ENCODE measurements at regions not wholly inside any gene's neighbourhood (a gene's known extent, or its start where the extent isn't known, plus 50 kb on each side); places are given as distances from the start of the nearest gene placed in this dataset.

DNA sequence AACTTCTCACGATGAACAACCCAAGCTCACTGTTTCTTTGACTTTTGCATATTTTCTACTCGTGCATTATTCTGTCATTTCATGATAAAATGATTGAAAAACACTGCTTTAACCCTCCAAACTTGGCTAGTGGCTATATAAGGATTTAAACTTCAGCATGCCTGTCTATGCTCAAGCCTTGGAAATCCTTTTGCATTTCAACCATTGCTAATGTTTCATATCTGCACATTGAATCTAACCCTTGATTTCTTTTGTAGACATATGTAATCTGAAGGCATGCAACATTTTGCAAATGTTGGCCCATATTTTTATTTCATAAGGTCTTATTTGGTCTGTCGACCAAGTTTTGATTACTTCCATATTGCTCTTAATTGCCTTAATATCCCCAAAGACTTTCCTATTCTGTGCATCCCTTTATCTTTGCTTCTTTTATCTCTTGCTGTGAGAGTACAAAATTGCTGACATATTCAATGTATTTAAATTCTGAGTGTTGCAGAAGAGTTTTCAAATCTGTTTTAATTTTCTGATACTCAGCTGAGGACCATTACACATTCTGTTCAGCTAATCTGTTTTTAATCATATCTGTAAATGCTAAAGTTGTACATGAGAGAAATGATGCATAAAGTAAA lies 403.7 kb upstream of the ZNF608 start:
- peak; percentile 44 for DNase-seq

DNA sequence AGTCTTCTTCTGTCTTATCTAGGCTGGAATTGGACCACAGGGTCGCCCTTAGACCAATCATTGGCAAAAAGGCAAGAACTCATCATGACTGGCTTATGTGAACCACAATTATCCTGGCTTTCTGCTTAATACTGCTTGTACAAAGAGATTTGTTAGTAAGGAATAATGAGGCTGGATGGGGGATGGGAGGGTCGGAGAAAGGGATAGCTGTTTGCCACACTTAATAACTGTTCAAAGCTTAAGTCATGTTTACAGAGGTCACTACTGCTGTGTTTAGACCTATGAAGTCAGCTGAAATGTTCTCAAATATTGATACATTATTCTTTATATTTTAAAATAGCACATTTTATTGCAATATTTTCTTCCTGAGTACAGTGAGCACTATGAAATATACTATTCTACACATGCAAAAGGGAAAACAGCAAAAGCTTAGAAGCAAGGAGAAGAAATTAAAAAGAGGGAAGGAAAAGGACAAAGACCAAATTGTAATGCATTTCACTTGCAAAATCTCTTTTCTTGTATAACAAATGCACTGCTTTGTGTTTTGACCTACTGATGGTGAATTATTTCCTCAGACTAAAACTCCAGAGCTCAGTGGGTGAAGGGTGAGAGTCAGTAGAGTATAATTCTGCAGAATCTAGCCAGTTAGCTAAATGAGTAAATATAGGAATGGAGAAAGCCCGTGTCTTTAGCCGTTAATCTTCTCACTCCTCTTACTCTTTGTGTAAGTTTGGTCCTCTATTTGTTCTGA lies 404.9 kb upstream of the ZNF608 start:
- DNase-seq, result no peak

- no peak for DNase-seq
These were observed 405.6 kb upstream of the ZNF608 start for GRCh38 chr5:125152044-125152443.

DNA sequence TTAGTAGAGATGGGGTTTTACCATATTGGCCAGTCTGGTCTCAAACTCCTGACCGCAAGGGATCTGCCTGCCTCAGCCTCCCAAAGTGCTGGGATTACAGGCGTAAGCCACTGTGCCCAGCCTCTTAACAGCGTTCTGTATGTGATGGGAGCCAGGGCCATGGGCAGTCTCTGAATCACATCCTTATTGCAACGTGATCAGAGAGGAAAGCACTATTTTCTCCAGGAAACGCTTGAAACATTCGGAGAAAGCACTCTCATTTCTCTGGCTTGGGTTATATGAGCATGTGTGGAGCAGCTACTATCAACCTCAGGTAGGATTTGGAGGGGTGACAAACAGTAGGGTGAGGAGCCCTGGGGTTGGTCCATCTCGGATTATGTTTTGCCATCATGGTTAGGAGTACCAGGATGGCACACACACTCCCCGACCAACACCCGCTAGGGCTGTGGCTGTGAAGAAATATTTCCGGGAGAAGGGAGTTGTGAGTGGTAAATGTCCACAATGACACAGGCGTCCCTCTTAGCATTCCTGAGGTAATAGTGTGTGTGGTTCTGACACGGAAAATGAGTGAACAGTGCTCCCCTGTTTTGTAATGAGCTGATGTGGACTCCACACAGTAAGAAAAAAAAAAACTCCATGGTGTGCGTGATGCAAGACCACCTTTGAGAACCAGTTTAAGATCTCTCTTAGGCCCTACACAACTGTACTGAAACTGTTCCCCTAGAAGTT lies 406.2 kb upstream of the ZNF608 start:
- no peak for DNase-seq

- DNase-seq, result no peak
These were observed 406.8 kb upstream of the ZNF608 start for GRCh38 chr5:125153231-125153630.

DNA sequence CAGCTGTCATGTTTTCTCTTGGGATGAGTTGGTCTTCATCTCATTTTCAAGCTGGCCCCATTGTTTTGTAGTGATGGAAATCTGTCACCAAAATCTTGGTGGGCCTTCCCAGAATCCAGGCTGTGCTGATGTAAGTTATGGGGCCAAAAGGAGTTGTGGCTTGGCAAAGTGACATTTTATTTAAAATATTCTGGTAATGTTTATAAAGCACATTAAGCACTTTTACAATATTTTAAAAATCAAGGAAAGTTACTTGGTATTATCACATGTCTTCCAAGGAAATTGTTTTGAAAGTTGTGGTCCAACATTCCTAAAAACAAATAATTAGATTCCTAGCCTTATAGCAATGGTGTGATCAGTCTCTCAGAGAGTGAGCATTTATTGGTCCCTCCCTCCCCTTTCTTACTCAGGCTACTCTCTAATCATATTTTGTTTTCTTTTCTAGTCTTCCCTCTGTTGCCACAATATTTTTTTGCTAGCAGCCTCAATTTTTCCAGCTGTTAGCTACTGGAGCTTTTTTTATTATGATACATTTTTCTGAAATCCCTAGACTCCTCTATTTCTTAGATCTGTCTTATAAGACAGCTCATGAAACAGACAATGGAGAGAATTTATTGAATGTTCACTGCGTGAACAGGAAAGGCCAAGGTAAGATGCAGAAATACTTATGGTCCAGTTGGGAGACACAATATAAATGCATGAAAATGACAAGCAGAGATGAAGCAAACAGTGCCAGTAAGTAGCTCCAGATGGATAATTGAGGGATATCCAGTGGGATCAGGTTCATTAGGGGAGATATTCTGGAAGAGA lies 408.1 kb upstream of the ZNF608 start:
- peak; percentile 90 for DNase-seq

GRCh38 chr5:125160787-125161502 lies 414.5 kb upstream of the ZNF608 start:
- DNase-seq, result peak; percentile 36

DNA sequence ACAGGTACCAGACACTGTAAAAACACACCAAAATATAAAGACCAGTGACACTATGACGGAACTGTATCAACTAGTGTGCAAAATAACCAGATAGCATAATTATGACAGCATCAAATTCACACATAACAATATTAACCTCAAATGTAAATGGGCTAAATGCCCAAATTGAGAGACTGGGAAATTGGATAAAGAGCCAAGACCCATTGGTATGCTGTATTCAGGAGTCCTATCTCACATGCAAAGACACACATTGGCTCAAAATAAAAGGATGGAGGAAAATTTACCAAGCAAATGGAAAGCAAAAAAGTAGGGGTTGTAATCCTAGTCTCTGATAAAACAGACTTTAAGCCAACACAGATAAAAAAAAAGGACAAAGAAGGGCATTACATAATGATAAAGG lies 416.3 kb upstream of the ZNF608 start:
- DNase-seq, result no peak

DNA sequence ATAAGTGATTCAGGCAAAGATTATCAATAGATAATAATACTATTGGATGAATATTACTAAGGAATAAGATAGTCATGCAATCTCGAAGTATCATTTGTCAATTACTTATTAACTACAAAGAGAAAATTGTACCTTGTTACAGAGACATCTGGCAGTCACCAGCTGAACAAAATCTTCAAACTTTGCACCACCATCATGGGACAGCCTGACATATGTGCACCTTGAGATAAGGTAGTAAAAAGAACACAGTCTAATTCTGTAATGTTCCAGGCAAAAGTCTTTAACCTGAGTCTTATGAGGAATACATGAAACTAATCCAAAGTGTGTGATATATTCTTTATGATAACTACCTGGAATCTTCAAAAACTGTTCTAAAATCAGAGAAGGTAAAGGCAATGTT lies 423.0 kb upstream of the ZNF608 start:
- no peak for DNase-seq

DNA sequence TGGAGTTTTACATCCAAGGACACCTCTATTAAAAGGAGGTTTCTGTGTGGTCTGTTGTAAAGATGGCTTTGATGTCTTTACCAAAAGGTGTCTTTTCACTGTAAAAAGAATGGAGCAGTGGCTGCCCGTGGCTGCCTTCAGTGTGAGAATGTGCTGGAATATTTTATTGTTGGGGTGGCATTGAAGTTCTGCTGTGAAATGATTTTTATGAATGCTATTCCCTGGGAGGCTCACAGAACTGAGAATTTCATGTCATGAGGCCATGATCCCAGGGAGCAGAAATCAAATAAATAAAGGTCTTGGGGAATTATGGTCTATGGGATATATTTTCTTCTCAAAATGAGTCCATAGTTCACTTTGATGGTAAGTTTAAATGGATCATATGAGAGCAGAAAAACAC lies 425.2 kb upstream of the ZNF608 start:
- no peak for DNase-seq

DNA sequence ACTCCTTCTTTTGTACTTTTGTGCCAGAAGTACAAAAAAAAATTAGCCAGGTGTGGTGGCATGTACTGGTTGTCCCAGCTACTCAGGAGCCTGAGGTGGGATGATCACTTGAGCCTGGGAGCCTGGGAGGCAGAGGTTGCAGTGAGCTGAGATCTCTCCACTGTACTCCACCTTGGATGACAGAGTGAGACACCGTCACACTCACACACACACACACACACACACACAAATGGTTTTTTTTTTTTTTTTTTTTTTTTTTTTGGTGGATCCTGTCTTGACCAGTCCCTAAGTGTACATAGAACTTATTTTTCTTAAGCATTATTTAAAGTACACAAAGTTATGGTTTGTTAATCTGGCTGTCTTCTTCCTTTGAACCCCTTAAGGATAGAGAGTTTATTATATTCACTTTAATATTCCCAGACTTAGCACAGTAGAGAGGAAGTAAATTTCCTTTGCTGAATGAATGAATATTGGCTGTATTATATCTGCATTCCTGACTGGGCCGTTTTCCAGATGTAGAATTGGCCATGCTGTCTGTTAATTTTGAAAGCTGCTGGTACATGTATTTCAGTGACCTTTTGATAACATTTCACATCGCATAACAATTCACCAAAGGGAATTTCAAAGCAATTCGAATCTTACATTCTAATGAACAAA lies 429.0 kb upstream of the ZNF608 start:
- no peak for DNase-seq

- DNase-seq, result no peak
These were observed 429.6 kb upstream of the ZNF608 start for GRCh38 chr5:125176005-125176390.

DNA sequence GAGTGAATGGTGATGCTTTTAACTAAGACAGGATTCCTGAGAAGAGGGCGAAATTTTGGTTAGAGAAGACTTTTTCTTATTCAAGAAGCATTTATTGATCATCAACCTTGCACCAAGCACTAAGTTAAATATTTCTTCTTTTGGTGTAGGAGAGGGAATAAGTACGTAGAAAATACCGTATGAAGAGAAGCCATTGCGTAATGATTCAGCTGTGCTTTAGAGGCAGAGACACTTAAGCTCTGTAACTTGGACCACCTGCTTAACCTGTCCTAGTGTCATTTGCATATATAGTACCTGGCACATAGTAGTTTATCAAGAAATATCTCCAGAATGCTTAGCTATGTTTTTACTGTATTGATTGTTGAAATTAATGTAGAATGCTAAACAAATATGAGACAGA lies 430.9 kb upstream of the ZNF608 start:
- DNase-seq, result no peak

GRCh38 chr5:125179612-125180011 lies 433.2 kb upstream of the ZNF608 start:
- DNase-seq, result no peak

DNA sequence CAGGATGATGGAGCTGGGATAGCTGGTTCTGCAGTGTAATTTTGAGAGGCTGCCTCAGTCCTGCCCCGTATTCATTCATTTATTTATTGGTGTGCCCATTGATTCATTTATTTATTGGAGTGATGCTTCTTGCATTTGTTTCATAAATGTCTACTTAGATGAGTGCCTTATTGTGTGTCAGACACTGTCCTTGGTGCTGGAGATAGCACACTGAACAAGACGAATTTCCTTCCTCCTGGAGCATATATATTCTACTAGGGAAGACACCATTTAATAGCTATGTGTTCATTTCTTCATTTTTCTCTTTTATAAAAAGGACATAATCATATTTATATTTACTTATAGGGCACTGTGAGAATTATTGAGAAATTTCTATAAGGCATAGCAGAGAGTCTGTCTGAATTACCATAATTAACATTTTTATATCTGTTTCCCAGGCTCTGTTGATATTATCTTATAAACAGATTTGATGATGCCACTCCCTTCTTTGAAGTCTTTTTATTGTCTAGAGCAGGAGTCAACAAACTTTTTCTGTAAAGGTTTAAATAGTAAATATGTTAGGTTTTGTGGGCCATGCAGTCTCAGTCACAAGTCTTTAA lies 433.9 kb upstream of the ZNF608 start:
- DNase-seq, result peak; percentile 24

DNA sequence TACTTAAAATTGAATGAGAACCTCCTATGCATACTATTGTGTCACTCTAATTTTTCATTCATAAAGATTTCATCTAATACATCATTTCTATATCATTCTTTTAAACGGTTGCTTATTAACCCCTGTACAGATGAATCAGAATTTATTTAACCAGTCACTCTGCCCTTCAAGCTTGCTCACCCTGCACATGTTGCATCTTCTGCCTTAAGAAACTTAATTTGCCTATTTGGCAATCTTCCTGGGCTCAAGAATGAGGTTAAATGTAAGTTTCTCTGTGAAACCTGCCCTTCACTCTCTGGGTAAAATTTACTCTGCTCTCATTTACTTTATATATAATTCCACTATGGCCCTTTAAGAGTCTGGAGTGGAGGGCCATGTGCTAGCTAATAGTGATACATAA lies 434.7 kb upstream of the ZNF608 start:
- no peak for DNase-seq

GRCh38 chr5:125181955-125182354 lies 435.5 kb upstream of the ZNF608 start:
- no peak for DNase-seq

DNA sequence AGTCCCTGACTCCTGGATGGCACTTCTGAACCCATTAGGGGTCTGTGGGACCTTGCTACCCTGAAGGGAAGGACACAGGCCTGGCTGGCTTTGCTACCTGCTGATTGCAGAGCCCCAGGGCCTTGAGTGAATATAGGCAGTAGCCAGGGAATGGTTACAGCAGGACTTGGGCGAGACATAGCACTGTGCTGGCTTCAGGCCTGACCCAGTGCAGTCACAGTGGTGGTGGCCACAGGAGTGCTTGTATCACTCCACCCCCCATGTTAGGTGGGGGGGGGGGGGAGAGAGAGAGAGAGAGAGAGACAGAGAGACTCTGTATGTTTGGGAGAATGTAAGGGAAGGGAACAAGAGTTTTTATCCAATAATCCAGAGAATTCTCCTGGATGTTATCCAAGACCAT lies 439.3 kb upstream of the ZNF608 start:
- no peak for DNase-seq

- no peak for DNase-seq
These were observed 440.5 kb upstream of the ZNF608 start for GRCh38 chr5:125186911-125187375.

DNA sequence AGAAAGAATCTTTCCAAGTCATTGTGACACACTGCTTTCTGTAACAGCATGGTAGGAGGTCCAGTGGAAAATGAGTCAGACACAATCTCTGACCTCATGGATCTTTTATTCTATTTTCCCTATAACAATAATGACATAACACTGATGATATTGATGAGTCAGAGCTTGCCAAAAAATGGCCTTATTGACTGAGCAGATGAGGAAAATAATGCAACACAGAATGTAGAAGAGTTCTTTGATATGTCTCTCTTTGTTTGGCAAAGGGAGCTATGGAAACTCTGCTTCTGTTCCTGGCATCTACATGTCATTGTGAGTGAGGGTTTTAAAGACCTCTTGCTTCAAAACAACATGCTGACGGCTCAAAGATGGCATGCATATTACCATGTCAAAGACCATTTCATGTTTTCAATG lies 443.1 kb upstream of the ZNF608 start:
- DNase-seq, result peak; percentile 47

Data from fibroblast of upper back skin (primary cell).